ENCODE measurements at regions not wholly inside any gene's neighbourhood (a gene's known extent, or its start where the extent isn't known, plus 50 kb on each side); places are given as distances from the start of the nearest gene placed in this dataset.

DNA sequence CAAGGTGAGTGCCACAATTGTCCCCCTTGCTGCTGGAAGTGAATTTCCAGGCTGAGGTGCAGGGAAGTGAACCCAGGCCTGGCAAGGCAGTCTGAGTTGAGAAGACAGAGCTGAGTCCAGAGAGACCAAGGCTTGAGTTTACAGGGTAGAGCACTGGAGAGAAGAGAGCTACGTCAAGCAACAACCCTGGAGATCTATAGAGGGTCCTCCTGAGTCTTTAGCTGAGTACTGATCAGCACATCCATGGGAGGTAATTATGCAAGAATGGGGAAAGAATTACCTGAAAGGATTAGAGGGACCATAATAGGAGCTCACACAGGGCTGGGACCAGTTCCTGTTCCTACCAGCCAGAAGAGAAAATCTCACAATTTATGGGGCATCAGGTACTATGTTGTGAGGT is 190.7 kb downstream of the NEDD1 start:
- DNase-seq = no peak

DNA sequence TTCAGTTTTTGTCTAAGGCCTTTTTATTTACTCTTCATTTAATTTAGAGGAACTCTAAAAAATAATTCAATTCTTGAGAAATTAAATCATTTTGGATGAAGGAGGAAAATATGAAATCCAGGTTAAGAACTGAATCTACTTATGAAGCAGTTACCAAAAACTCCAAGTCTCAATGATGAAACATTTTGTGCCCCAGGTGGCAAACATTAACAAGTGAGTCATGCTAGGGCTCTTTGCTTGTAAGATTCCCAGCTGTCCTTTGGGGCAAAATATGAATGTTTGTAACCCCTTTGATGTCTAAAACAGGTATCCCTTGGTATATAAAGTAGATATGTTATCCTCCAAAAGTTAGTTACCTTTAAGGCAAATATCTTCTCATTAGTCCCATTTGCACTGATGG is 202.4 kb downstream of the NEDD1 start:
- DNase-seq = no peak

DNA sequence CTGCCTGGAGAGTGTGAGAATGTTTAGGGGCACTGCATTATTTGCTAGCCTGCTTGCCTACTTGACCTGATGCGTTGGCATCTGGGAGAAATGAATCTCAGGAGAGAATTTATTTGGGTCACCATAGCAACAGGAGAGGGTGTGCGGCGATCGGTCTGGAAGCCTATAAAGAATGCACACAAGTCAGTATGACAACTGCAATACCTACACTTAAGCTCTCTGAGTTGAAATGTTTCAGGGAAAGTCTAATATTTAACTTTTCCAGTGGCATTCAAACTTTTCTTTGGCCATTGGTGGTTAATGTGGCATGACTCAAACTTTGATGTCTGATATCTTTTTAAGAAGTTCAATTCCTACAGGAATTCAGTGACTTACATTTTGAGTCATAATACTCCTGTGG is 205.1 kb downstream of the NEDD1 start:
- DNase-seq = no peak

- no peak for DNase-seq
These were observed 211.8 kb downstream of the NEDD1 start for GRCh38 chr12:97118796-97119375.

- DNase-seq = no peak
These were observed 220.0 kb downstream of the NEDD1 start for GRCh38 chr12:97127061-97127460.

- DNase-seq = no peak
These were observed 224.3 kb downstream of the NEDD1 start for GRCh38 chr12:97131220-97131981.

DNA sequence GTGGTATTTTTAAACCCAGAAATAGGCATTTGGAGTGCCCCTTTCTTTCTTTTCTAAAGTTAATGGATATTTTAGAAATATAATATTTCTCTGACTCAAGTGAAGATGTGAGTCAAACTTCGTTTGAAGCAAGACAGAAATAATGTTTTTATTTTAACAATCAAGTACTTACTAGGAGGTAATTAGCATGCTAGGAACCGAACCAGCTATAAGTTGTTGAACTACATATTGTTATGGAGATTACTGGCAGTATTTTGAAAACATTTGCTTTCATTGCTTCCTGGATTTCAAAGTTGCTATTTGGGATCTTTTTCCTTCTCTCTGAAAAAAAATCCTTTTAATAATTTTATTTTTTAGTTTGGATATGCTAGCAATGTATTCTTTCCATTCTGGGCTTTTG is 225.2 kb downstream of the NEDD1 start:
- DNase-seq = no peak

GRCh38 chr12:97134495-97134894 is 227.4 kb downstream of the NEDD1 start:
- DNase-seq = no peak

- DNase-seq = no peak
These were observed 233.3 kb downstream of the NEDD1 start for GRCh38 chr12:97140355-97140754.

DNA sequence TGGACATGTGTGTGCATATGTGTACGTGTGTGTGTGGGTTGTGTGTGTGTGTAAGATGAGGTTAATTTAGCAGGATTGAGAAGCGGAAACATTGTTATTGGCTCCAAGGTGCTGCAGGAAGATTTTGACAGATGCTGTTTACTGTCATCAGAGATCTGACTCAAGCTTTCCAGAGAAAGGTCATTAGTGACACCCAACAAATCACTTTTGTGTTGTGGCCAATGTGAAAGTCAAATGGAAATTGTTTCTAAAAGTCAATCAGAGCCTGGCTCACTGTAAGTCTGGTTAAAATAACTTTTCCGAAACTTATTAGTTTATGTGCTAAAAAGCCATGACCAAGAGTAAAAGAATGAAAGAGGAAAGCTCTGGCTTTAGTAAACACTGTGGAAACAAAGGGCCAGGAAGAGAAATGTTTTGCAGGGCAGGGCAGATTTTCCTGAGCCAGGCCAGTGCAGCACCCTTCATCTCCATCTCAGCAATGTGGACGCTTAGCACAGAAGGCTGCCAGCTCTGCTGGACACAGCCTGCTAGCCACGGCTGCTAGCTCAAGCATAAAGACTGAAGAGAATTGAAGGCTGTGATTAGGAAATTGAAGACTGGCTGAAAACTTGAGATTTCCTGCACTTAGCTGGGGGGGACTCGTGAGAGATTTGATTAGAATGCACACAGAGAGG is 235.8 kb downstream of the NEDD1 start:
- DNase-seq = no peak

- no peak for DNase-seq
These were observed 242.0 kb downstream of the NEDD1 start for GRCh38 chr12:97148941-97149559.

GRCh38 chr12:97151481-97151880 is 244.4 kb downstream of the NEDD1 start:
- no peak for DNase-seq

DNA sequence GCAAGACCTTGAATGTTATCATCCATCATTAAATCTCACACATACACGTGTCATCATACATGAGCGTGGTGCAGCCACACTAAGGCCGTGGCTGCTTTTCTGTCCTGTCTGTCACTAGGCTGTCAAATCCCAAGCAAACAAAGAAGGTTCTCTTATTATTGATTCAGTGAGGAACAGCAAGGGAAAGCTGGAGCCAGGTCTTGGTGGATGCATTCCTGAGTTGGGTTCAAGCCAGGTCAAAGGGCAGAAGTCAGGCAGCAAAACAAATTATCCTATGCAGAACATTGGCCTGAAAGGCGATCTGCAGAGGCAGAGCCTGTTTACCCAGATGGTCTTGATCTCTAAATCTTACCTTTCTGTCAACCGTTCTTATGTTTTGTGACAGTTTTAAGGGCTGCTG is 252.3 kb downstream of the NEDD1 start:
- no peak for DNase-seq

DNA sequence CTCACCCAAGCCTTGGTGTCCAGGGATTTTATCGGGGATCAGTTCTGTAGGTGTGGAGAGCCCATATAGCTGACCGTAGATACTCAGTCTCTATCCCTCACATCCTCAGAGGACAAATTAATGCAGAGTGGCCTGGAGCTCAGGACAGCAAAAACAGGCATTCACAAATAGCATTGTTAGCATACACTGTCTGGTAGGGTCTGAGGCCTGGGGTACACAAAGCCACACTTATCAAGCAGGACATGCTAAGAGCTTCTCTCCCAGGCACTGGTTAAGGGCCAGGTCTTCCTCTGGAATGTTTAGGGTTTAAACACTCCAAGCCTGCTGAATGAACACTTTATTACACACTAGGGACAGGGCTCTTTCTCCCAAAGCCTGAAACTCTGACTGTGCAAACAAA is 253.2 kb downstream of the NEDD1 start:
- no peak for DNase-seq

DNA sequence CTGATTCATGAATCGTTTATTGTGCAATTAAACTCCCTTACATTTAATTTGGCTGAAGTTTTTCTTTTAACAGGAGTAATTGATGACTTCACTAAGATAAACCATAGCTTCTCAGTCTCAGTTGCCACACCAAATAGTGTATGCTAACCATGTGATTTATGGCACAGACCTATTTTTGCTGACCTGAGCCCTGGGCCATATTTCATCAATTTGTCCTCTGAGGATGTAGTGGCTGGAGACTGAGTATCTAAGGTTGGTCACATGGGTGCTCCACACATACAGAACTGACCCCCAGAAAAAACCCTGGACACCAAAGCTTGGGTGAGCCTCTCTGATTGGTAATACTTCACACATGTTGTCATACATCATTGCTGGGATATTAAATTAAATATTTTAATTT is 255.1 kb downstream of the NEDD1 start:
- no peak for DNase-seq

DNA sequence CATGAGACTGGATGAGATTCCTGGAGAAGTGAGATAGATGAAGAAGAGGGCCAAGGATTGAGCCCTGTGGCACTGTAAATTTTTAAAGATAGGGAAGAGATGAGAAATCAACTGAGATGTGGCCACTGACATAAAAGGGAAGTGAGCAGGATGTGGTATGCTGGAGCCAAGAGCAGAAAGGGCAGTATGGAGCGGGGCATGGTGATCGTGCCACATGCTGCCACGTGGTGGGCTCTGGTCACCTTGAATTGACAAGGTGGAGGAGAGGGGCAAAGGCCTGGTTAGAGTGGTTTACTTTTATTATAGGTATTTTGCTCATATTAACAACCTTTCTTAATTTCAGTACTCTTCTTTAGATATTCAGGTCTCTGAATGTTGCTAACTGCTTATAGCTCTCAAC is 257.9 kb downstream of the NEDD1 start:
- DNase-seq = no peak

DNA sequence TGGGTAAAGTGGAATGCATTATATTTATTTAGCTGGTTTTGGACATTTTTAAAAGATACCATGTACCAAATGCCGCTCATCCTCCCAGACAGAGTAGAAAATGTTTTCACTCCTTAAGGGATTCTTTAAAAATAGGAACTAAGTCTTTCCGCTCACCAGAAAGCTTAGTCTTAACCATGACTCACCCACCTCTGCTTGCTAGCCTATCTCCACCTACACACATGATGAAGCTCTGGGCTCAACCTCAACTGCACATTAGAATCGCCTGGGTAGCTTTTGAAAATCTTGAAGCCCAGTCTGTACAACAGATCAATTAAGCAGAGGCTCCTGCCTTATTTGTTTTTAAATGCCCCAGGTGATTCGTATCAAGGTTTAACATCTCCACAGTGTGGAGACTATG is 260.5 kb downstream of the NEDD1 start:
- no peak for DNase-seq

DNA sequence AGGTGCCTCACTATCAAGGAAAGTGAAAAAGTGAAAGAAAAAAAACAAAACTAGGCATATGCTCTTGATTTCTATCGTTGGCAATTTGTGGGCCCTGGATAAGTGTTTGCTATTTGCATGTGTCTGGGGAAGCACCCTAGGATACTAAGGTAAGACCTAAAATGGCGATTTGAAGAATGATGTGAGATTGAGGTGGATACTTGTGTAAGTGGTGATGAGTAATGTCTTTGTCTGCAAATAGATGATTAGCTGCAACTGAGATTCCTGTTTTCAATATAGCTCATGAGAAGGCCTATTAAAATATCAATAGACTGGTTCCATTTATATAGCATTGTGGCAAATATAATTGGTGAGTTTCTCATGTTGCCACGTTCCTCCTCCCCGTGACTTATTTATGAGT is 261.7 kb downstream of the NEDD1 start:
- no peak for DNase-seq

DNA sequence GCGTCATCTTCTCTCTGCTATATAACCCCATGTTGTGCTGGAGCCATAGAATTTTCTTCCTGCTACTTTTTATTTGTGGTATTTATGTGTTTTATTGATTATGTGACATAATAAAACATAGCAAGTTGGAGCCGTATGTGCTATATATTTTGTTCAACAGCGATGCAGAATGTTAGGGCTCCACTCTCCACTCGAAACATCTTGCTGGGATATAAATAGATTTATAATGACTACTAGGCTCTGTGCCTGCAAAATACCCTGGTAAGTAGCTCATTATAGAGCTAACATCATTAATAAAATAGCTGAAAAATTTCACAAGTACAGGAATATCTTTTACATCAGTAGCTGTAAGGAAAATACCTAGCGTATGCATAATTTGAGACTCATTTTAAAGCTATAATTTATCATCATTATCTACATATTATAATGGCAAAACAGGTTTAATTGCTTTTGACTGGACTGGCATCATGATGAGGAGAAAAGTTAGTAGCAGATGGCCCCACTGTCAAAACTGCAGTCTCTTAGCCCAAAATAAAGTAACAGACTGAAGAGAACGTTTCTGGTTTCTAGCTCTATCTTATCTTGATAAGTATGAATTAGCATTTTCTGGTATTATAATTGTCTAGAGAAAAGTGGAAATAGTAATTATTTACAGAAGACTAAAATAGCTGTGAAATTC is 263.0 kb downstream of the NEDD1 start:
- DNase-seq = no peak

DNA sequence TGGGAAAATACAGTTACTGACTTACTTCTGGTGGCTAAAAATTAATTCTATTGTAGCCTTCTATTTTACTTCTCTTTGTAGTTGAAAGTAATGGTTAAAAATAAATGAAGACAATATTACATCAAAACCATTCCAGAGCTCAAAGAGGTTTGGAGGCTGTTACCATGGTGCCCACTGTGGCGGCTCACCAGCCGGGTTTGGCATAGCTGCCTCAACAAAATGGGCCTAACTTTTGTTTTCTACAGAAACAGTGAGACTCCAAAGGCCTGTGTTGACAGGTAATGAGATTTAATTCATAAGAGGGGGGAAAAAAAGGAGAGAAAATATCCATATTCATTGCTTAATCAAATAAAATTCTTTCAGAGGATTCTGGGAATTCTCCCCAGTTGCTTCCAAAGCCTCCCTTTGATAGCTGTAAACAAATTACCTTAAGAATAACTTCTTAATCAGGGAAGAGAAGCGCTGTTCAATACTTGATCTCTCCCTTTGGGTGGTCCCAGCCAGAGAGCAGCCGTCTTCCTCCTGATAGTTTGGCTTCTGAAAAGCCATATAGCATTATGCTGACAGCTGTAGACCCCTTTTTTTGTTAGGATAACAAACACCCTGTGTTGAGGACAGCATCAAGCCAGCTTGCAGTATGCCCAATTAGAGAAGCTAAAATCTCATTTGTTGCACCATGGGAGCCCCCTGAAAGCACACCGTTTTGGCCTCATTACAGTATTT is 266.8 kb downstream of the NEDD1 start:
- DNase-seq = no peak

DNA sequence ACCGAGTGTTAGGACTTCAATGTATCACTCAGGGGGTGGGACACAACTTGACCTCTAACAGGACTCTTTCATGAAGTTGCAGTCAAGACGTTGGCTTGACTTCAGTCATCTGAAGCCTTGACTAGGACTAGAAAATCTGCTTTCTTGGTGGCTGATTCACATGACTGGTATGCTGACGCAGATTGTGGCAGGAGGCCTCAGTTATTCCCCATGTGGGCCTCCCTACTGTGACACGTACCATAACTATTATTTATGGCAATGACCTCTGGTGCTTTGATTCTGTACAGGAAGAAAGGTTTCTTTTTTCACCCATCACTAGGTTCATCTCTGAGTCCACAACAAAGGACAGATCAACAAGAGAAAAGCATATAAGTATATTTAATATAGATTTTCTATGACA is 270.4 kb downstream of the NEDD1 start:
- DNase-seq = no peak

DNA sequence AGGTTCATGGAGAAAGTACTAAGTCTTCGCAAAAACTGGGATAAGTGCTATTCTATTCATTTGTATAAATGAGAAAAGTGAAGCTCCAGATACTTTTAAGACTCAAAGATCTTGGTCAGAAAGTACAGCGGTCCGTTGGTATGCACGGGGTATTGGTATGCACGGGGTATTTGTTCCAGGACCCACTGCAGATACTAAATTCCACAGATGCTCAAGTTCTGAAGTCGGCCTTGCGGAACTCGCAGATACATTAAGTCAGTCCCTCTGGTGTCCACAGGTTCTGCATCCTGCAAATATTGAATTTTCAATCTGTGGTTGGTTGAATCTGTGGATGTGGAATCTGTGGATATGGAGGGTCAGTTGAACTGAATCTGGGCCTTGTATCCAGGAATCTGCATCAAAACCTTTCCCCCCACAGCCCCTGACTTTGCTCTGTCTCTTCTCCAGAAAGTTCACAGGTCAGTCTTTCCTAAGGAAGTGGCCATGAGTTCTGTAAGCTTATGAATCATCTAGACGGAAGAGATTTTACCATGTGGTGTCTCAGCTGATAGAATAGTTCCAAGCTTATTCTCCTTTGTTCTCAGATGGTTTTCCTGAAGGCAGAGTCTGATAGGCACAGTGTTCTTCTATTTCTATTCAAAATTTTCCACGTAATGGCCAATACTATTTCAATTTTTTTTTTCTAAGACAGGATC is 274.7 kb downstream of the NEDD1 start:
- DNase-seq = no peak

Measured in NCI-H1092 (cell line).